A549 (cell line): ENCODE measurements at regions not wholly inside any gene's neighbourhood (a gene's known extent, or its start where the extent isn't known, plus 50 kb on each side); places are given as distances from the start of the nearest gene placed in this dataset.

ENCODE experiments used
- EP300 ChIP-seq, 2 experiments: fragments of >200 bp; sonication (Bioruptor Twin); formaldehyde crosslinking; IDR thresholded peaks; 2 replicates in 1 of 2; 3 replicates in 1 of 2; pipeline ENCODE4 v1.6.1; 2016 to 2017
- POLR2A ChIP-seq: IDR thresholded peaks from 2 replicates; pipeline ENCODE4 v1.6.1; 2012; ENCODE audit warnings: mild to moderate bottlenecking, low read length
- TP53 ChIP-seq: fragments of 250-450 bp; sonication (Bioruptor Pico); IDR thresholded peaks from 2 replicates; pipeline ENCODE4 v1.5.0; 2021; ENCODE audit warnings: mild to moderate bottlenecking, moderate library complexity
- TF ChIP-seq, protein P1 (sequence below): fragments of >200 bp; sonication (Bioruptor Twin); formaldehyde crosslinking; IDR thresholded peaks from 3 replicates; pipeline ENCODE4 v1.5.1; 2016
- TF ChIP-seq, protein P2 (sequence below): fragments of >200 bp; sonication (Bioruptor Twin); formaldehyde crosslinking; IDR thresholded peaks from 2 replicates; pipeline ENCODE4 v1.6.1; 2016
- TF ChIP-seq, protein P3 (sequence below): fragments of 250-450 bp; sonication (Bioruptor Pico); IDR thresholded peaks from 2 replicates; pipeline ENCODE4 v1.5.0; 2021; ENCODE audit warnings: mild to moderate bottlenecking, moderate library complexity, borderline replicate concordance
- TF ChIP-seq, protein P4 (sequence below): IDR thresholded peaks from 2 replicates; pipeline ENCODE4 v1.6.1; 2012

DNA sequence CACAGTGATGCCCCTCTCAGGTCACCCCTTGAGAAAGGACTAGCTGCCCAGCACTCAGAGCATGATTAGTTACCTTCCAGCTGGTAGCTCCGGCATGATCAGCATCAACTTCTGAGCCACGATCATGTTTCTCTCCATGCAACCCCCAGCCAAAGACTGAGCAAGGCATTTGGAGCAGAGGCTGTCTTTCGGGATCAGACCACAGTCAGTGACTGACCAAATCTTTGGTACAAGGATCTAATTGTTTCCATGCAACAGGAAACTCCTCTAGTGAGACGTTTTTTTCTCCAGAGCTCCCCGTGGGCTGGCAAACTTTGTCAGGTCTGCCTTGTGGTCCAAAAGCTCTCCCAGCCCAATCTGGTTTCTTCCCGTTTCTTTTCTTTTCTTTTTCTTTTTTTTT, 244.3 kb downstream of the METTL4 start:
- TF ChIP-seq TP53 (CRISPR knock-in tag) (no peak), POLR2A (no peak), EP300 (IDR thresholded peaks at IDR 0.05) (no peak)
- TF ChIP-seq, protein P1, sequence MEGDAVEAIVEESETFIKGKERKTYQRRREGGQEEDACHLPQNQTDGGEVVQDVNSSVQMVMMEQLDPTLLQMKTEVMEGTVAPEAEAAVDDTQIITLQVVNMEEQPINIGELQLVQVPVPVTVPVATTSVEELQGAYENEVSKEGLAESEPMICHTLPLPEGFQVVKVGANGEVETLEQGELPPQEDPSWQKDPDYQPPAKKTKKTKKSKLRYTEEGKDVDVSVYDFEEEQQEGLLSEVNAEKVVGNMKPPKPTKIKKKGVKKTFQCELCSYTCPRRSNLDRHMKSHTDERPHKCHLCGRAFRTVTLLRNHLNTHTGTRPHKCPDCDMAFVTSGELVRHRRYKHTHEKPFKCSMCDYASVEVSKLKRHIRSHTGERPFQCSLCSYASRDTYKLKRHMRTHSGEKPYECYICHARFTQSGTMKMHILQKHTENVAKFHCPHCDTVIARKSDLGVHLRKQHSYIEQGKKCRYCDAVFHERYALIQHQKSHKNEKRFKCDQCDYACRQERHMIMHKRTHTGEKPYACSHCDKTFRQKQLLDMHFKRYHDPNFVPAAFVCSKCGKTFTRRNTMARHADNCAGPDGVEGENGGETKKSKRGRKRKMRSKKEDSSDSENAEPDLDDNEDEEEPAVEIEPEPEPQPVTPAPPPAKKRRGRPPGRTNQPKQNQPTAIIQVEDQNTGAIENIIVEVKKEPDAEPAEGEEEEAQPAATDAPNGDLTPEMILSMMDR, result no peak
- TF ChIP-seq, protein P2, sequence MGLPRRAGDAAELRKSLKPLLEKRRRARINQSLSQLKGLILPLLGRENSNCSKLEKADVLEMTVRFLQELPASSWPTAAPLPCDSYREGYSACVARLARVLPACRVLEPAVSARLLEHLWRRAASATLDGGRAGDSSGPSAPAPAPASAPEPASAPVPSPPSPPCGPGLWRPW, result no peak
- TF ChIP-seq, protein P3, sequence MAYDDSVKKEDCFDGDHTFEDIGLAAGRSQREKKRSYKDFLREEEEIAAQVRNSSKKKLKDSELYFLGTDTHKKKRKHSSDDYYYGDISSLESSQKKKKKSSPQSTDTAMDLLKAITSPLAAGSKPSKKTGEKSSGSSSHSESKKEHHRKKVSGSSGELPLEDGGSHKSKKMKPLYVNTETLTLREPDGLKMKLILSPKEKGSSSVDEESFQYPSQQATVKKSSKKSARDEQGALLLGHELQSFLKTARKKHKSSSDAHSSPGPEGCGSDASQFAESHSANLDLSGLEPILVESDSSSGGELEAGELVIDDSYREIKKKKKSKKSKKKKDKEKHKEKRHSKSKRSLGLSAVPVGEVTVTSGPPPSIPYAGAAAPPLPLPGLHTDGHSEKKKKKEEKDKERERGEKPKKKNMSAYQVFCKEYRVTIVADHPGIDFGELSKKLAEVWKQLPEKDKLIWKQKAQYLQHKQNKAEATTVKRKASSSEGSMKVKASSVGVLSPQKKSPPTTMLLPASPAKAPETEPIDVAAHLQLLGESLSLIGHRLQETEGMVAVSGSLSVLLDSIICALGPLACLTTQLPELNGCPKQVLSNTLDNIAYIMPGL (CRISPR knock-in tag), result no peak
- TF ChIP-seq, protein P4, sequence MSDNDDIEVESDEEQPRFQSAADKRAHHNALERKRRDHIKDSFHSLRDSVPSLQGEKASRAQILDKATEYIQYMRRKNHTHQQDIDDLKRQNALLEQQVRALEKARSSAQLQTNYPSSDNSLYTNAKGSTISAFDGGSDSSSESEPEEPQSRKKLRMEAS, result no peak
